HK-2 (cell line): ENCODE measurements at regions not wholly inside any gene's neighbourhood (a gene's known extent, or its start where the extent isn't known, plus 50 kb on each side); places are given as distances from the start of the nearest gene placed in this dataset.
"Not testable (repeated sequence)": the region's sequence is repeated elsewhere in the genome, so short reads cannot be mapped to it uniquely, and the experiment has no call there.

Source experiments
- DNase-seq: peaks from one replicate; pipeline ENCODE4 v3.0.0-alpha.2; 2018; ENCODE audit not compliant: unreplicated experiment

DNA sequence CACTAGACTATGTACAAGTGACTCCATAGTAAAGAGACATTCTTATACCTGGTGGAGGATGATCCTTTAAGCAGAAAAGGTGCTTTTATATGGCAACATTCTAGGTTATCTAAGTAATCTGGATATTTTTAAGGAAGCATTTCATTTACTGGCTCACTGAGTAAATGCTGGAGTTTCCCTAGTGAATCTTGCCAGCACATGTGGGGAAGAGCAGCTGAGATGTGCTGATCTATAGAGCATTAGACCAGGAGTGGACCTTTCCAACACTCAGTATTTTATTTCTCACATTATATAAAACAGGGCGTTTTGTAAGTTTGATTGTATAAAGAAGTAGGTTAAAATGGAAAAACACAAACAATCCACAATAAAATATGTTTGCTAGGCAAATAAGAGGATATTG lies 478.5 kb downstream of the ATP23 start:
- no peak for DNase-seq

GRCh38 chr12:58420503-58420902 lies 479.1 kb downstream of the ATP23 start:
- DNase-seq = no peak

DNA sequence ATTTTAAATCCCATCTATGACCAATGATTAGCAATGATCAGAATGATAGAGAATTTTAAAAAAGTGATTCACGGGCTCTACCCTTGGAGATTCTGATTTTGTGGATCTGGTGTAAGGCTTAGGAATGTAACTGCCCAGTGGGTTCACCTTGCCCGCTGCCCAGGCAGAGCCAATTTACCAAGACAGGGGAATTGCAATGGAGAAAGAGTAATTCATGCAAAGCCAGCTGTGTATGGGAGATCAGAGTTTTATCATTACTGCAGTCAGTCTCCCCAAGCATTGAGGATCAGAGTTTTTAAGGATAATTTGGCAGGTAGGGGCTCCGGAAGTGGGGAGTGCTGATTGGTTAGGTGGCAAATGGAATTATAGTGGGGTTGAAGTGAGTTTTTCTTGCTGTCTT lies 480.6 kb downstream of the ATP23 start:
- no peak for DNase-seq

DNA sequence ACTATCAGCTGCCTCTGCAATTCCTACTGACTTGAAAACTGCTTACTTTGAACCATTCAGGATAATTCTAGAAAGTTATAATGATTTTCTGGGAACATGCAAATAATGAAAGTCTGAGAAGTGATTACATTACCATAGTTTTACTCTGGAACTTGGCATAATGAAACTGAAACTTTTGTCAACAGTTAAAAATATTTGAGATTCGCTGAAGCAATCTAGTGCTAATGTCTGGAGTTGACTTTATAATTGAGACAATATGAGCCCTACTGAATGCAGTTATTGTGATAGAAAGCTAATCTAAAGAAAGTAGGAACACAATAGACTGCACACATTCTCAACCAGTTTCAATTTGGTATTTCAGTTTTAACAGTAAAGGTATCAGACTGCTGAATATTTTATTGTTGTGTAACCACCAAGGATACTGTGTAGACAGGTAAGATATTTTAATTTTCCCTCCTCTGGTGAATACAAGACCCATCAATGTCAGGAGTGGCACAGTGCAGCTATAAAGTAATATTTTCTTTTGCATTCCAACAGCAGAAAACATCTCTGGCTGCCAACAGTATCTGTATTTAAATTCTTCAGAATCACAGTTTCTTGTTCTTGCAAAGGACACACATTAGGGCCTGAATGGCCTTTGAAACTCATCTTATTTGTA lies 483.5 kb downstream of the ATP23 start:
- DNase-seq = no peak

DNA sequence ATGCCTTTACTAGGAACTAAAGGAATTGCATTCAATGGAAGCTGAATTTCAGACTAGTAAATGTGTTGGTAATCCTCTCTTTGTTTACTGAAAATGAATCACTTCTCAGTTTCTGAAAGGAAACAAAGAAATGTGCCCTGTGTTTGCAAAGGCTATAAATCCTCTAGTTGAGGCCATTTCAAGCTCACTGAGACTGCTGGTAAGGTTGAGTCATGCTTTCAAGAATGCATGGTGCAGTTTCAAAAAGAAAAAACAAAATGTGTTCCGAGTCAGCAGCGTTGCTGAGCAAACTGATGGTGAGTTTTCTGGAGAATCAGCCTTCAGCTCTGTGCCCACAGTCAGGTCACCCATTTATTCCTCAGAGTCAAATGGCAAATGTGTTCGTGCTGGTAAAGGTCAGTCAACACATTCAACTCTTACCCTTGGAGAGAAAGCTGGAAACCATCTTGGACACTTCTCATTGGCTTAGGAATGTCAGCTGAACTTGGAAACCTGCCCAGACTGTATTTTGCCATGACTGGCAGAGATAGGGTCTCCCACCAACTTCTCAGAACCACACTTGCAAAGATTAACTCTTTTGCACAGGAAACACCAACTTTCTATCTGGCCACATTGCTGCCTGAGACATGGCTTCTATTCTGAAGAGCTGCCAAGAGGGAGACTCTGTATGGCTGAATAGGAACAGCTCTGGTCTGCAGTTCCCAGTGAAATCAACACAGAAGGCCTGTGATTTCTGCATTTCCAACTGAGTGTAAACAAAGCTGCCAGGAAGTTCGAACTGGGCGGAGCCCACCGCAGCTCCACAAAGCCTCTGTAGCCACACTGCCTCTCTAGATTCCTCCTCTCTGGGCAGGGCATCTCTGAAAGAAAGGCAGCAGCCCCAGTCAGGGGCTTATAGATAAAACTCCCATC lies 484.4 kb downstream of the ATP23 start:
- peak; percentile 63 for DNase-seq

GRCh38 chr12:58426437-58426836 lies 485.1 kb downstream of the ATP23 start:
- not testable (repeated sequence) for DNase-seq

DNA sequence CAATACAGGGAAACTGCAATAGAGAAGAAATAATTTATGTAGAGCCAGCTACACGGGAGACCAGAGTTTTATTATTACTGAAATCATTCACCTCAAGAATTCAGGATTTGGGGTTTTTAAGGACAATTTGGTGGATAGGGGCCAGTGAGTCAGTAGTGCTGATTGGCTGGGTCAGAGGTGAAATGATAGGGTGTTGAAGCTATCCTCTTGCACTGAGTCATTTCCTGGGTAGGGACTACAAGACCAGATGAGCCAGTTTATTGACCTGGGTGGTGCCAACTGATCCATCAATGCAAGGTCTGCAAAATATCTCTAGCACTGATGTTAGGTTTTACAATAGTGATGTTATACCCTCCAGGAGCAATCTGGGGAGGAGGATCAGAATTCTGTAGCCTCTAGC lies 486.3 kb downstream of the LRIG3 start:
- no peak for DNase-seq

GRCh38 chr12:58434726-58435125 lies 485.6 kb downstream of the LRIG3 start:
- no peak for DNase-seq

- no peak for DNase-seq
These were observed 484.7 kb downstream of the LRIG3 start for GRCh38 chr12:58435647-58436046.

- DNase-seq = no peak
These were observed 478.8 kb downstream of the LRIG3 start for GRCh38 chr12:58441483-58441882.

- no peak for DNase-seq
These were observed 476.9 kb downstream of the LRIG3 start for GRCh38 chr12:58443273-58443980.

GRCh38 chr12:58443981-58444371 lies 476.3 kb downstream of the LRIG3 start:
- peak; percentile 11 for DNase-seq

GRCh38 chr12:58450868-58451482 lies 469.3 kb downstream of the LRIG3 start:
- no peak for DNase-seq

DNA sequence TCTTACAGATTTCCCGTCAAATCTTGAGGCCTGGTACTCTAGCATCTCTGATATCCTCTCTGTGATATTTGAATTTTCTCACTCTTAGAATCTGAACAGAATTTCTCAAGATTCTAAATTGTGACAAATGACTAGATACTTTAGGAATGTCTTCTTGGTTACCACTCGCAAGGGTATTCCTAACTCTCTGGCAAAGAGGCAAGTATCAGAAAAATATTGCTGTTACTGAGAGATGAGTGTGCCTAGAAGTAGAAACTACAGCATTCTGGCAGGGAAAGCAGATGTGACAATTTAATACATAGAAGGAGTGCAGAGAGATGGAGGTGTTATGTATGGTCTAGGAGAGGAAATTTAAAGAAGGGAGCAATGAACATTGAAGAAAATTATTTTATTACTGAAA lies 467.8 kb downstream of the LRIG3 start:
- DNase-seq = no peak

DNA sequence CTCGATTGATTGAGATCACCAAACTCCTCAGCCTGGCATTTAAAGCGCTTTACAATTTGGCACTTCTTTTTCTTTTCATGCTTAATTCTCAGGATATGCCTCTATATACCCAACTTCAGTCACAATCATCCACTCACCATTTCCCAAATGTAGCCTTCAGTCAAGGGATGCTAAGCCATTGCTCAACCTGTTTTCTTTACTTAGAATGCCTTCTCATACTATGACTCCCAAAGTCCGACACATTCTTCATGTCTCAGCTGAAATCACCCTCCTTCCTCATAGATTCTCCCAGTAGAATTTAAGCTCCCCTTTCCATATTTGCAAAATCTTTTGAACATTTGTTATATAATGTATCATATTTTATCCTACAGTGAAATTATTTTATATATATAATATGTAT lies 467.0 kb downstream of the LRIG3 start:
- DNase-seq = no peak

DNA sequence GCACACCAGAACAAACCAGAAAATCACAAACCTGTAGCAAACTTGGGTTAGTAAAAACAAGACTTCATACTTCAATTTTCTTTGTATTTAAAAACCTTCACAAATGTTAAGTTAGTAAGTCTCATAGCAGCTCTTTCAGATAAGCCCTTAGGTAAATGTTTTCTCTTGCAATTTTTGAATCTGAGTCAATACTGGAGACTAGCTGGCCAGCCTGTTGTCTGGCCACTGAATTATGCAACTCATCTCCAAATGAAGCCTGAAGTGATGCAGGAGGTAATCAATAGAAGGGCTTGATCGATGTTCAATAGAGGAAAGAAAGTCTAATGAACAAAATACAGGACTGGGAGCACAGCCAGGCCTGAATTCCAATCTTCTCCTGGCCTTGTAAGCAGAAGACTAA lies 465.2 kb downstream of the LRIG3 start:
- no peak for DNase-seq

GRCh38 chr12:58458102-58458501 lies 462.2 kb downstream of the LRIG3 start:
- DNase-seq = no peak

GRCh38 chr12:58459191-58459590 lies 461.1 kb downstream of the LRIG3 start:
- DNase-seq = no peak

DNA sequence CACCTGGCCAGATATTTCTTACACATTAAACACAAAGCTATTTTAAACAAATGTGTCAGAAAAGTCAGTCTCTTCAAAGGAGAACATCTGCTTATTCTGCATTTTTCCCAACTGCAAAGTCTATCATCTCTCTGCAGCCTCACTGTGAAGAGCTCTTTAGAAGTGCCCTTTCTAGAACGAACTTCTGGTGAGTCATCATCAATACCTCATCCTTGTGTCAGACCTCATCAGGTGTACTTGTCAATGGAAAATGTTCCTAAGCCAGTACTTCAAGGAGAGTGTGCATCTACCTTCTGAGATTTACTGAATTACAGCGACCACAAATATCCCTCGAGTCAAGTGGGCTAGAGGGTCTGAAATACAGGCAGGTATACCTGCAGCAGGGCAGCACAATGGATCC lies 457.3 kb downstream of the LRIG3 start:
- DNase-seq = no peak

- no peak for DNase-seq
These were observed 454.9 kb downstream of the LRIG3 start for GRCh38 chr12:58465418-58465817.

DNA sequence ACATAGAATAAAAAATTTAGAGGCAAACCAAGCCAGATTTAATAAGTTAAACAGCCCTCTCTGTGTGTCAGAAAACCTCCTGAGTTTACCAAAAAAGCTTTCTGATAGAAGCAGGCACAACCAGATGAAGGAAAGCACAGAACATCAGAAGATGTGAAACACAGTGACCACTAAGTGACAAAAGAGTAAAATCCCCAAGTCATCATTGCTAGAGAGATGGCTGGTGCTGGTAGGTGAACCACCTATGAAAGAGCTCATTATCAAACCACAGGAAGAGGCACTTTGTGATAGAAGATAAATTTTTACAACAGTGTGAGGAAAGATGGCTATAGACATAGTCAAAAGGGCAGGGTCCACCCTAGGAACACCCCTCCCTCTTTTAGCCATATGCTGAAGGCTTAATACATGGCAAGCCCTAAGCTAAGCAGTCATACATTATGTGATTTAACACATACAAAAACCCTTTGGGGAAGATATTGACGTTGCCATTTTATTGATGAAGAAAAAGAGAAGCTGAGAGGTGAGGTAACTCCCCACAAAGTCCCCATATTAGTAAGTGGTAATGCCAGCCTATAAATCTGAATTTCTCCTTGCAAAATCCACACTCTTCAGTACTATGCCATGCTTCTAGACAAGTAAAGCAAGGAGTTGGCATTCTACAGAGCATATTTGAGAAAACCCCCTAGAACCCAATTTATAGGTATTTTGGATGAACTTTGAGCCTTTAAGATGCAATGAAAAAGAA lies 449.9 kb downstream of the LRIG3 start:
- no peak for DNase-seq

DNA sequence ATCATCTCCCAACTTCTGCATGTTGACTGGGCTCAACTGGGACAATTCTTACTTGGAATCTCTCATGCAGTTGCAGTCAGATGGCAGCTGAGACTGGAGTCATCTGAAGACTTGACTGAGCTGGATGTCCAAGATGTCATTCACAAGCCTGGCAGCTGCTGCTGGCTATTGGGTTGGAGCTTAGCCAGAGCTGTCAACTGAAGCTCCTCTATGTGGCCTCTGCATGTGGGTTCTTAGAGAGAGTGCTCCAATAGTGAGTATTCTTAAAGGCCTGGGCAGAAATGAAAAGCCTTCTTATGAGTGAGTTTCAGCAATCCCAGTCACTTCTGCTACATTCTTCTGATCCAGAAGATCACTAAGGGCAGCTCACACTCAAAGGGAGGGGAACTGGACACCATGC lies 440.9 kb downstream of the LRIG3 start:
- DNase-seq = no peak
